Hematopoietic multipotent progenitor cell treated with erythropoietin and hydrocortisone succinate and interleukin-3 and kit ligand, for 4 days (in vitro differentiated cells): ENCODE measurements at regions not wholly inside any gene's neighbourhood (a gene's known extent, or its start where the extent isn't known, plus 50 kb on each side); places are given as distances from the start of the nearest gene placed in this dataset.

Experiments
- DNase-seq: peaks from one replicate; pipeline ENCODE4 v3.0.0-alpha.2; 2015

DNA sequence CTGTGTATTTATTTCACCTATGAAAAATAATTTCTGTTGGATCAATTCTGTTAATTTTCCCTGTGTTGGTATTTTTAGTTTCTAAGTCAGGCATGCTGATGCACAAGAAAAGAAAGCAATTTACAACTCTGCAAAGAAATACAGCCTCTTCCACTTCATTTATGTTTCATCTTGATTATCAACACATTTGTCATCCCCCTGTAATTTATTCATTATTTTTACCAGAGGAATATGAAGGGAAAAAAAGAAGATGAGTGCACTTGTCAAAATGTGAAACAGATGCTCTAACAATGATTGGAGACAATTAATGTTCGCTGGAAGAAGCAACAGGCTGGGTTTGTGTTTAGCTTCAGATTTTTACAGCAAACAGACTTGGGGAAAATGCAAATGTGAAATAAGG, 958.5 kb upstream of the SEL1L start:
- no peak for DNase-seq

DNA sequence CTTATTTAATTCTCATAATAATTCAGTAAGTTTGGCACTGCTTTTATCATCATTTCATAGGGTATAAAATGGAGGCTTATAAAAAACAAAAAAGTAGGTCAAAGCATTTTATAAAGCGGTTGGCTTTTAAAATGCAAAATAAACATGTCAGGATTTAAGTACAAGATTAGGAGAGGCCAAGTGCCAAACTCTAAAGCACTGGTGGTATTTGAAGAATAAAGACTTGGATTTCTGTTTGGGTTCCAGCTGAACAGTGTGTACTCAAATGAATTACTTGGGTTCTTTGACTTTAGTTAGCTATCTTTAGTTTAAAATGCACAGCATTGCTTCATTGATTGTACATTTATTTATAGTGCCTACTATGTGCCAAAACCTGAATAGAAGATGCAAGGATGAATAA, 966.6 kb upstream of the SEL1L start:
- DNase-seq: no peak

DNA sequence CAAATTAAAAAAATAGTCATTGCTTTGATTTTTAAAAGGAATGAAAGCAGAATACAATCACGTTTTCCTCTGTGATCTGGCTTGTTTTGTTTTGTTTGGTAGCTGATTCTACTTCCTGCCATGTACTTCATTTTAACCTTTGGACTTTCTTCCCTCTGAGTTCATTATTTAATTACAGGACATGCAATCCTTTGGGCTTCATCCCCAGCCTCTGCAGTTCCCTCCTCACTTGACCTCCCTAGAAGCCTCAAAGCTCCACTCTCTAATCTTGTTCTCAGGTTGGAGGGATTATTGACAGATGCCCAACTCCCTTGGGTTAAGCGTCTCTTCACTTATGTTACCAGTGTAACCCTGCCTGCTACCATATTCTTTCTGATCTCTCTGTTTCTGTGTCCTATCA, 967.9 kb upstream of the SEL1L start:
- DNase-seq: no peak

DNA sequence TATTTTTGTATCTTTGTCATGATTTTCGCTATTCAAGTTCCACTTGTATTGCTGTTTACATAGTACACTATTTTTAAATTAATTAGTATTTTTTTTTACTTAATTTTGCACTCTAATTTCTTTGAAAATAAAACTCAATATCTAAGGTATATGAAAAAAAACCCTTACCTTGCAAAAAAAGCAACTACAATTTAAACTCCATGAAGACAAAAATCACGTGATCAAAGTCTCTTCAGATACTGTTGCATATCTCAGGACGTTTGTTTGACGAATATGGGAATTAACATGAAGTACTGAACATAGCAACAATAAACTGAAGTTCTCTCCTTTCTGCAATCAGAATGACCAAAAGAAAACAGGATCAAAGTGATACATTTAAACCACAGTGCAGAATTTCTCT, 968.4 kb upstream of the SEL1L start:
- DNase-seq: no peak

DNA sequence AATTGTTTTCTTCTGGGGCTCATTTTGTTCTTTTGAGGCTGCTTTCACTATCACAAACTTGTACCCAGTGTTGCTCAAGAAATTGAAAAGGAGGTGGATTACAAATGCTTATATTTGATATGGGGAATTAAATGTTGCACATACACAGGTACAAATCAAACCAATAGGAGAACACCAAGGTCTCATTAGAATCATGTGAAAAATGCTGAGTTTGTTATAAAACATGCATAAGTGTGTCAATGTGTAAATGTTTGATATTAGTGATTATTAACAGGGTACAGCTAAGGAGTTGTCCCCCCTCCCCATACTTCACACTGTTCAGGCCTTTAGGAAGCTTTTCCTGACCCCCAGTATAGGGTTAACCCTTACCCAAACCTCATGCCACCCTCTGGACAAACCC, 971.2 kb upstream of the SEL1L start:
- no peak for DNase-seq

DNA sequence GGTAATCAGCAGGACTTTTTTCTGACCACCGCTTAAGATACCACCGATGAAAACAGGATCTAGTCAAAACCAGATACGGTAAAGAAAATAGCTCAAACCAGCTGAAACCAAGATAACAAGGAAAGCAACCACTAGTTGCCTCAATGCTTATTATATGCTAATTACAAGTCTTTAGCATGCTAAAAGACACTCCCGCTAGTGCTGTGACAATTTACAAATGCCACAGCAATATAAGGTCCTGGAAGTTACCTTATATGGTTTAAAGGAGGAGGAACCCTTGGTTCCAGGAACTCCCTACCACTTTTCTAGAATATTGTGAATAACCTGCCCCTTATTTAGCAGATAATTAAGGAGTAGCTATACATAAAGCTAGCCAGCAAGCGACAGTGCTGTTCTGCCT, 976.4 kb upstream of the SEL1L start:
- DNase-seq: no peak

DNA sequence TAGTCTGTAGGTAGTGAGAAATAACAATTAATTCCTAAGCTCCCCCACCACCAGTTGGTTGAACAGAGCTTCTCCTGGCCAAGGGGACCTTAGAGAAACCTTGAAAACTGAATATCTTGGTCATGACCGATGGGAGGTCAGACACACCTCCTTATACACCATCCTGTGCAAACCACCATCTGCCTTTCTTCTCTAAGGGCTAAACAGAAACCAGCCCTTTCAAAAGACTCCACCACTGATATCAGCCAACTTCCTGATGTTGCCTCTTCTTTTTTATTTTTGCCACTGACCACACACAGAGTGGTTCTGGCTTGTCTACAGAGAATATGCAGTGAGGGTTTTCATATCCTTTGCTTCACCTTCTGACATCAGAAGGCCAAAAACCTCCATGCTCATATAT, 977.7 kb upstream of the SEL1L start:
- no peak for DNase-seq

DNA sequence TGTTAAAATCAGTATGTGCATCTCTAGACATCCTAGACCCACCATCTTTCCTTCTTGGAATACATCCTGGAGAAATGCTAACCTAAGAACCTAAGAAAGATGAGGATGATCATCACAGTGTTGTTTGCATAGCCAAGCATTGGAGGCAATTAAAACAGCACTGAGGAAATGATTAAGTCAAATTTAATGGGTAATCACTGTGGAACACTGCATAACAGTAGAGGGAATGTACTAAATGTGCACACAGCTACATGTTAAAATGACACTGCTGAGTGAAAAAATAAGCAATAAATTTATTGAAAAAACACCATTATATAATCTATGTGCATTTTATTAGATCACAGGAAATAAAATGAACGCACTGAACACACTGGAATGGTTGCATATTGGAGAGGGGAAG, 987.1 kb upstream of the SEL1L start:
- no peak for DNase-seq

DNA sequence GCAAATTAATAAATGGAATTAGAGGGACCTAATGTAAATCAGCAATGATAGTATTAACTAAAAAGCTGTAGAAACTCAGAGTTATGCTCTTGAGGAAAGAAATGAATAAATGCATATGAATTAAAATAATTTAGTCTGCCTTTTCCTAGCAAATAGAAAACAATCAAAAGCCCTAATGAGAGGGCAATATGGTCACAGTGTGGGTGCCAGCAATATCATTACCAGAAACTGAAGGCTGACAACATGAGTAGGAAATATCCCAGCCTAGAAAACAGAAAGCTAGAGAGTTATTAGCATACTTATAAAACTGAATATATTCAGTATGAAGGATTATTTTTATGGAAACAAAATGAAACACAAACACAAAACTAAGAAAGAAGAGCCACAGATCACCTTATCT, 987.5 kb upstream of the SEL1L start:
- no peak for DNase-seq

DNA sequence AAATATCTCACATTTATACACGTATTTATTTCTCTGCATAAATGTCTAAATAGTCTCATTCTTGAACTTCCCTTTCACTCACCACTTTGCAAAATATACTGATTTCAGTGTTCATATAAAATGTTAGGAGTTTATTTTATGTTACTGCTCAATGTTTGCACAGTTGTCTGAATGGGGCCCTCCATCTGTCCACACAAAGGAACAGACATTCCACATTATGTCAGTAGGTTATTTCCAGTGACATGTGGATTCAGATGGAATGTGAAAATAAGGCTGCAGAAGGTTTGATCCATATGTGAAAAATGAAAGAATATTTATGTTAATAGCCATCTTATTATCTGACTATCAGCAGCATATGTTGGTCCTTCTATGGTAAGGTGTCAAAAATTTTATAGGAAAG, 994.4 kb upstream of the SEL1L start:
- no peak for DNase-seq

DNA sequence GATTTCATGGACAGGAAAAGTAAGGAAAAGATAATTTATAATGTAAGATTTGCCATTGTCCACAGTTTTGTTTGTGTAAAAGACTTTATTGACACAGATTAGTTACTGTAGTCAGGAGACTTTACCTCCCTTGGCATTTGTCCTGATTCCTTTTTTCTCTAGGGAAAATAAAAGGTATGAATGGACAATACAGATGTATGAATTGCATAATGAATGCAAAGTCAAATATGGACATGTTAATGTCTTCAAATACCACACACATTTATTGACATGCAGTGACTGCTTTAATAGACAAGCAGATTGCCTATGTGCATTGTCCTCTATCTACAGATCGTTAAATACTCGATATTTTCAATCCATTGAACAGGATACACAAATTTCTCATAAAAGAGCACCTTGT, 999.7 kb upstream of the SEL1L start:
- DNase-seq: no peak

DNA sequence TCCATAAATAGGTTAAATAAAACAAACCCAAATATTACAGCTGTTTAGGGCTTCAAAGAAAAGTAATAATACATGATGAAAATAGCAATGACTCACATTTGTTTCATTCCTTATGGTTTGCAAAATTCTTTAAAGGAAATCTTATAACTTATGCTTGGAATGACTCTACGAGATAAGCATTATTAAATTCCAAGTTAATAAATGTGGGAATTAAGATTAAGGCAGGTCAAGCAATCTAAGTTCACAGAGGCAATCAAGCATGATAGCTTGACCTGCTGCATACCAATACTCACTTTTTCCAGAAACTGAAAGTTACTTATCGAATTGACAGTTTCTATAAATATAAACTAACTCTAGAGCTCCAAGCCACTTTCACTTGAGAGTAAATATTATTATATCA, 1002.9 kb upstream of the SEL1L start:
- no peak for DNase-seq

DNA sequence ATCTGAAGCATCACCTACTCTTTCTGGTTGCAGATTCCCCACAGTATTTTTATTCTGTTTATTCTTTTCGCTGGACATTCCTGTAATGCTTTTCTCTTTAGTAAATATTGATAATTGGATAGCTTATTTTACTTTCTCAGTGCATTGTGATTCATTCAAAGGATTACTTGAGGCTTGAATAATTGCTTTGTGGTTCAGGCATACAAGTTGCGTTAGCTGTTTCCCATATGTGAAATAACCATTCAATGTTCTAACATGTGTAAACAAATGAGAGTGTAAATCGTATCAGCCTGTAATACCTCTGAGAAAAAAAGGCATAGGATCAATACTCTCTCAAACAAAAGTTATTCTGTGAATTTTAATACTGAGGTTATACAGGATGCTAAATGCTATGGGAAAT, 1004.2 kb upstream of the SEL1L start:
- DNase-seq: no peak

DNA sequence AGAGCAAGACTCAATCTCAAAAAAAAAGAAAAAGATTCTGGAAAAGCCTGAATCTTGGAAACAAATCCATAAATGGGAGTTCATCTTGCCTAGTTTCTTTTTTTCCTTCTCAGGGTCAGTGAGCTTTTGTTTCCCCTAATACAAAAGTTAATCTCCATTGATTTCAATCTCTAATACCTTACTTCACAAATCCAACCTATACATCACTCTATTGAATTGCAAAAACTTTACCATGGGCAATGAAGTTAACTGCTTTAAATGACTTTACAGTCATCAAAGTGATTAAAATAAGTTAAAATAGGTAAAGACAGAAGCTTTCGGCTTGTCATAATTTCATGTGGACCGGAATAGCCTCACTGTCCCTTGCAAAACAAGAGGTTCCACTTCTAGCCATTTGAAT, 1012.7 kb upstream of the SEL1L start:
- DNase-seq: no peak

DNA sequence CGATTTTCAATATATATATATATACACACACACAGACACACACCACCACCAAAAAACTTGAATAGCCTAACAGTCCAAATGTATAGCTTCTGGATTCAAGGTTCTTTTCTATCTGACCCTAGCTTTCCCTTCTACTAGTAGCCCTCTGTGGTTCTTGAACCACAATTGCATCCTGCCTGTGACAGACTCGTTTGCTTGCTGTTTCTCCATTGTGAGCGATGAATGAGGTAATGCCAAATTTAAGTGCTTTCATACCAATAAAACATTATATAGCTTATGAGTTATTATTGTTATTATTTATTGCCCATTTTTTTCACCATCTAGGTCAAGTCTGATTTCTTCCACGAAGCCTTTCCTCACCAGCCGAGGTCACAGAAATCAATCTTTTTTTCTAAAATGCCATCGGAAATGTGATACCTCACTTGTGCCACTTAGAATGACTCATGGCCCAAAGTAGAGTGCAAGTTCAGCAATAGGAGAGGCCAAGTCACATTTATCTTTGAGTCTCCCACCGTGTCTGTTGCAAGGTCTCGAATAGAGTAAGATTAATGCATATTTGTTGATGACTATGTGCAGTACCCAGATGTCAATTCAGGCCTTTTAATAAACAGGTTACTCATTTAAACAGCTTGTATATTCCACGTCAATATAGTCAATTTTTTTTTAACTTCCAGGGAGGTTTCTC, 1015.8 kb upstream of the SEL1L start:
- DNase-seq: no peak

DNA sequence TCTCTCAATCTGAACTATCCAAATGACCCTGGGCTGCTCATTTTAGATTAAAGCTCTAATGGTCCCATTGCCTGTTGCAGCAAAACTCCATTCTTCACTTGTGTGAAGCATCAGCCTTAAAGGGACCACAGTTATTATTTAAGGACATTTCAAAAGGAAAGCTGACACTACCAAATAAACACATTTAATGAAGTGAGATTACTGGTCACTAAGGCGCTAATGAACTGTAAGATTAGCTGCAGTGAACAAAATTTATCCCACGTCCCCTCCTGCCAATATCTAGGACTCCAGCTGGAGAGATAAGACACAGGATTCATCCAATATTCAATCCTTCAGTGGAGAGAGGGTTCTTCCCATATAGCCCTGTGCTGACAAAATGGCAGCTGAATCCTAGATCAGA, 1029.2 kb upstream of the SEL1L start:
- DNase-seq: no peak

DNA sequence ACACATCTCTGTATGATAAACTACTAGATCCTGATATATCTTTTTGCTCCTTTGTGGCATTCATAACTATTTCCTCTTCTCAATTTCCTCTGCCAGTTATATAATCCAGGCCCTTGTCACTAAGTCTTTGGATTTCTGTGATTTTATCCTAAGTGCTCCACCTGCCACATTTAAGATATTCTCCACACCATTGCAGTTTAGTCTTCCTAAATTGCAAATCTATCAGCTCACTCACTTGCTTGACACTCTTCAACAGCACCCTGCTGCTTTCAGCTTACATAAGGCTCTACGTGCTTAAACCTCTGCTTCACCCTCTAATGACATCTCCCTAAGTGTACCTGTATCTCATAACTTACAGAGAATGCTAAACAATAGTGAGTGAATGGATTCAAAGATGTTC, 1032.2 kb upstream of the SEL1L start:
- no peak for DNase-seq

DNA sequence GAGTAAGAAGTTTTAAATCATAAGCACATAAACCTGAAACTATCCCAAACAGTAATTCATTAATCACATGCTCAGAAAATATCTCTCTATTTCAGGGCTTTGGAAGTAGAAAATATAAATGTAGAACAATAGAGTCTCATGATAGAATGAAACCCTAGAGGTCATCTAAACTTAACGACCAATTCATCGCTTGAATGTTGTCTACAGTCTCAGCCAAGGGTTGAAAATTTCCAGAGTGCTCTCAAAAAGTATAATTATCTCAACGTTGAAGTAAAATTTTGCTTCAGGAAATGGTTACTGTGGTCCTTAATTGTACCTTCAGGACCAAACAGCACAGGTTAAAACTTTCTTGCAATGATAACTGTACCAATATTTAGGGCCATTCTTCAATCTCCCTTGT, 1053.6 kb upstream of the SEL1L start:
- no peak for DNase-seq

DNA sequence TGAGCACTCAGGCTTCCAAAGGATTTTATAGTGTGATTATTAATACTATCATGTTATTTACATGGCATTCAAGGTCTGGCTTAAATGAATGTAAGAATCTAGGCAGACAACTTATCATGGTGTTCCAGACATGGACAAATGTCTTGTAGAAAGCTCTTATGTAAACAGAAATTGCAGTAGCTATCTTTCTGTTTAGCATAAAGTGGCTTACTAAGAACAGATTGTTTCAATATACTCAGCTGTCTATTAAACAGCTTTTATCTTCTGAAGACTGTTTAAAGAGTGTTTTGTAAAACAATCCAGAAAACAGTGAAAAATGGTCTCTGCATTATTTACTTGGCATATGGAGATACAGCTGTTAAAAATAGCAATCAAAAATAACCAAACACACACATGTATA, 1061.8 kb upstream of the SEL1L start:
- DNase-seq: no peak

DNA sequence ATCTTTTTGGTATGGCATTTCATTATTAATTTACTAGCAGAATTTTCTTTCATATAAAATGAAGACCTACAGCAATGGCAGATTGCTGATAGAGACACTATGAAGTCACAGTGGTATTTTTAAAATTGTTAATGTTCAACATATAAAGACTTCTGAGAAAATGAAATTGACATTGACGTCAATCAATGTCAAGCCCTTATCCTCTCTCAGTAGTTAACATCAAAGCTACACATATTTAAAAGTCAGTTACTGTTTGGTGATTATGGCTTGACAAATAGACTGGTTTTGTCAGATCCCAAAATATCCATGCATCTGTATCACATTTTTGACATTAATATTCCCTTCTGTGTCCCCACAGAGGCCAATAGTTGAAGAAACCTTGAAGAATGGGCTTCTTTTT, 1069.1 kb upstream of the SEL1L start:
- no peak for DNase-seq

DNA sequence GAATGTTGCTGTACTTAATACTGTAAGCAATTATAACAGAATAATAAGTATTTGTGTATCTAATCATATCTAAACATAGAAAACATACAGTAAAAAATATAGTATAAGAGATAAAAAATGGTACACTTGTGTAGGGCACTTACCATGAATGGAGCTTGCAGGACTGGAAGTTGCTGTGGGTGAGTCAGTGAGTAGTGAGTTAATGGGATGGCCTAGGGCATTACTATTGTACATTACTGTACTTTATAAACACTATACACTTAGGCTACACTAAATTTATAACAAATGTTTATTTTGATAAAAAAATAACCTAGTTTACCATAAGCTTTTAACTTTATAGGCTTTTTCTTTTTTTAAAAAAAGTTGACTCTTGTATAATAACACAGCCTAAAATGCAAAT, 1071.2 kb upstream of the SEL1L start:
- DNase-seq: no peak

DNA sequence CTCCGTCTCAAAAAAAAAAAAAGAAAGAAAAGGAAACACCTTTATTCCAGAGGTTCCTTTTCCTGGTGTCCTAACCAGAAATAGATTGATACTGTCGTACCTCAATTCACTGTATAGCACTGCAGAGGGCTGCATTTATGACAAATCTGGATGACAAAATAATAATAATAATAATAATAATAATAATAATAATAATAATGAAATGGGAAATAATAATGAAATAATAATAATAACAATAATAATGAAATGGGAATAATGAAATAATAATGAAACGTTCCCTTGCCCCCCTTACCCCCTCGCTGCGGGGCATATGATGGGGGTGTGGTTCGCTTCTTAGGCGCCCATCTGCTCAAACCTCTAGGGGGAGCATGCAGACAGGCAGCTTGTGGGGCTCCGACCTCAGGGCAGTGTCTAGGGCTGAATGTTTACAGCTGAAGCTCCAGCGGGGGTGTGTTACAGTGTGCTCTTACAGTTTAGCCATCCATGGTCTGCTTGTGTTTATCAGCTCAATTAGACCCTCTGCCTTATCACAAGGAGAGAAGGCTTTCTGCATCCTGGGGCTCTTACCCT, 1088.3 kb upstream of the SEL1L start:
- peak; percentile 0 for DNase-seq

DNA sequence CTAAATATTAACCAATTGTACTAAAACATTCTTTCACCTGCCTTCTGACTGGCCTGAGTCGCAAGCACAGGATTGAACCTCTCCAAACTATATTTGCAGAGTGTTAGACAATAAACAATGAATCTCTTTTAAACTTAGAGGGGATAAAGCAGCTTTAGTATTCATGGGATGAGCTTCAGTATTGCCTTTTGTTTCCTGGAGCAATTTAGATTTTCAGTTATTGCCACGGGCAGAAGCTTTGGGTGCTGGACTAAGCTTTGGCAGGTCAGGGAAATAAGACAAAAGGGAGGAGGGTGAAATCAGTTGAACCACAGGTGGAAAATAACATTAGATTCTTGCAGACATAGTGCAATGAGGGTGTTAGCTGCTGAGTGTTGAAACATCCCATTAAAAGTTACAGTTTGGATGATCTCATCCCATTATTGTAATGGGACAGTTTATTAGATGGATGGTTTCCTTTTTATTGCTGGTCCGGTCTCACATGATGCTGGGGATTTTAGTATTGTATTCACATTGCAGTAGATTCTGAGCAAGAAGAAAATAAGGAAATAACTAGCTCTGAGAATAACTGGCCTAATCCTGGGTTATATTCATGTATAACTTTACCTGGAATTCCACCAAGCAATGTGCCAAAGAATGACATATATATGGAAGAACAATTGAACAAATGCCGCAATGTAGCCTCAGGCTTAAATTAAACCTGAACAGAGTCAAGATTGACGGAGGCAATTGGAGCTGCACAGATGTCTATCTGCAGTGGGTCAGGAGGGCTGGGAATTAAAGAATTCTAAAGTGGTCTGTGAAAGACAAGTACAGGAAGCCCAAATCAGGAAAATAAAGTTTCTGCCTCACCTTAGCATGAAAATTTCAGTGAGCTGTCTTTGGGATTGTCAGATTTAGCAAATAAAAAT, 1092.8 kb upstream of the SEL1L start:
- no peak for DNase-seq

DNA sequence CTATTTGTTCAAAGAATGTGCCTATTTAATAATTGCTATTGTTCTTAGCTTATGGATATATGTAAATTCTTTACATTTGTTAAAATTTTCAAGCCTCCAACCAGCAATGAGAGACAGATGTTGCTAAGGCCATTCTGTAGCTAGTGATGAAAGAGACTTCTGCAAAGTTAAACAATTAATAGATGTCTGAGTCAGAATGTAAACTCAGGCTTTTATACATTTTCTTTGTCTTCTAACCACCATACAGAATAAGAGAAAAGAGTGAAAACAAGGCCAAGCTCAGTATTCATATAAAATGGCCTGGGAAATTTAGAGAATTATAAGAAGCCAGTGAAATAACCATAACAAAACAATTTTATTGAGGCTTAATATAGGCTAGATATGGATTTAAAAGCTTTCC, 1102.3 kb upstream of the SEL1L start:
- DNase-seq: no peak
